Lung (tissue), 11 donors: ENCODE measurements at regions not wholly inside any gene's neighbourhood (a gene's known extent, or its start where the extent isn't known, plus 50 kb on each side); places are given as distances from the start of the nearest gene placed in this dataset.

ENCODE experiments used
- ATAC-seq: fragments of 200-7000 bp; cut with Tn5 transposase; one replicate; pipeline ENCODE4 v1.9.1; 2020; ENCODE audit warnings: moderate number of reproducible peaks; ENCODE audit not compliant: insufficient read depth, low FRiP score
- DNase-seq, 3 donors: peaks; one replicate each; pipeline ENCODE4 v3.0.0-alpha.2; 2013 to 2017
- H3K27ac ChIP-seq, 2 donors: one replicate each; pipeline ENCODE4 v1.5.1; 2013; ENCODE audit warnings: mild to moderate bottlenecking in 2 of 2, moderate library complexity in 2 of 2, control low read depth in 1 of 2, inconsistent platforms in 1 of 2, low read depth in 1 of 2, low read length in 1 of 2
- H3K27me3 ChIP-seq, 3 donors: one replicate each; pipeline ENCODE4 v1.5.1; 2013; ENCODE audit warnings: low read length in 2 of 3; ENCODE audit not compliant: control insufficient read depth in 3 of 3, insufficient read depth in 3 of 3
- H3K36me3 ChIP-seq, 4 donors: one replicate each; pipeline ENCODE4 v1.5.1; 2013; ENCODE audit warnings: low read length in 4 of 4, mild to moderate bottlenecking in 1 of 4, moderate library complexity in 1 of 4; ENCODE audit not compliant: control insufficient read depth in 4 of 4, insufficient read depth in 4 of 4
- H3K4me1 ChIP-seq, 5 donors: one replicate each; pipeline ENCODE4 v1.5.1; 2013; ENCODE audit warnings: low read length in 5 of 5, mild to moderate bottlenecking in 2 of 5, moderate library complexity in 1 of 5; ENCODE audit not compliant: control insufficient read depth in 5 of 5, insufficient read depth in 5 of 5
- H3K4me3 ChIP-seq: one replicate; pipeline ENCODE4 v1.5.1; 2013; ENCODE audit warnings: mild to moderate bottlenecking, control low read depth, moderate library complexity
- H3K9ac ChIP-seq, 2 donors: one replicate each; pipeline ENCODE4 v1.5.1; 2013; ENCODE audit warnings: low read length in 2 of 2, control low read depth in 1 of 2; ENCODE audit not compliant: insufficient read depth in 1 of 2
- H3K9me3 ChIP-seq, 4 donors: one replicate each; pipeline ENCODE4 v1.5.1; 2013; ENCODE audit warnings: low read length in 3 of 4, mild to moderate bottlenecking in 1 of 4, moderate library complexity in 1 of 4; ENCODE audit not compliant: control insufficient read depth in 4 of 4, insufficient read depth in 3 of 4
- WGBS, 2 donors: extraction: QIAGEN DNeasy Blood & Tissue Kit; methylation state at CpG; one replicate each; pipeline ENCODE4 v1.1.7; 2013; 5-methylcytosine and 5-hydroxymethylcytosine counted together
- TF ChIP-seq, protein P1 (sequence below): IDR thresholded peaks from 2 replicates; pipeline ENCODE4 v1.5.1; 2012; ENCODE audit warnings: mild to moderate bottlenecking; ENCODE audit errors: control extremely low read depth, extremely low read depth
- donor health status: control.
- donor health status: control.
- donor health status: Bipolar disorder and iron deficiency.
- donor health status: healthy.
- donor health status: DM: yes; HTN: yes; CAD: no.

- Histone ChIP-seq H3K27ac (no peak overlapping the region), H3K9me3 (no peaks in the 10 kb centered on the region), H3K4me1 (no peaks in the 10 kb centered on the region), H3K4me3 (no peak overlapping the region), H3K36me3 (no peaks in the 10 kb centered on the region), H3K9ac (no peak overlapping the region), H3K27me3 (no peaks in the 10 kb centered on the region)
- TF ChIP-seq, protein P1, sequence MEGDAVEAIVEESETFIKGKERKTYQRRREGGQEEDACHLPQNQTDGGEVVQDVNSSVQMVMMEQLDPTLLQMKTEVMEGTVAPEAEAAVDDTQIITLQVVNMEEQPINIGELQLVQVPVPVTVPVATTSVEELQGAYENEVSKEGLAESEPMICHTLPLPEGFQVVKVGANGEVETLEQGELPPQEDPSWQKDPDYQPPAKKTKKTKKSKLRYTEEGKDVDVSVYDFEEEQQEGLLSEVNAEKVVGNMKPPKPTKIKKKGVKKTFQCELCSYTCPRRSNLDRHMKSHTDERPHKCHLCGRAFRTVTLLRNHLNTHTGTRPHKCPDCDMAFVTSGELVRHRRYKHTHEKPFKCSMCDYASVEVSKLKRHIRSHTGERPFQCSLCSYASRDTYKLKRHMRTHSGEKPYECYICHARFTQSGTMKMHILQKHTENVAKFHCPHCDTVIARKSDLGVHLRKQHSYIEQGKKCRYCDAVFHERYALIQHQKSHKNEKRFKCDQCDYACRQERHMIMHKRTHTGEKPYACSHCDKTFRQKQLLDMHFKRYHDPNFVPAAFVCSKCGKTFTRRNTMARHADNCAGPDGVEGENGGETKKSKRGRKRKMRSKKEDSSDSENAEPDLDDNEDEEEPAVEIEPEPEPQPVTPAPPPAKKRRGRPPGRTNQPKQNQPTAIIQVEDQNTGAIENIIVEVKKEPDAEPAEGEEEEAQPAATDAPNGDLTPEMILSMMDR = no peak
- ATAC-seq = no peak
- no peak for DNase-seq
- 89 to 92% methylated on average over 3 of the region's 3 CpGs for WGBS, 2 donors
Observed at GRCh38 chr10:43715334-43715733, 66.7 kb upstream of the ZNF32 start.

DNA sequence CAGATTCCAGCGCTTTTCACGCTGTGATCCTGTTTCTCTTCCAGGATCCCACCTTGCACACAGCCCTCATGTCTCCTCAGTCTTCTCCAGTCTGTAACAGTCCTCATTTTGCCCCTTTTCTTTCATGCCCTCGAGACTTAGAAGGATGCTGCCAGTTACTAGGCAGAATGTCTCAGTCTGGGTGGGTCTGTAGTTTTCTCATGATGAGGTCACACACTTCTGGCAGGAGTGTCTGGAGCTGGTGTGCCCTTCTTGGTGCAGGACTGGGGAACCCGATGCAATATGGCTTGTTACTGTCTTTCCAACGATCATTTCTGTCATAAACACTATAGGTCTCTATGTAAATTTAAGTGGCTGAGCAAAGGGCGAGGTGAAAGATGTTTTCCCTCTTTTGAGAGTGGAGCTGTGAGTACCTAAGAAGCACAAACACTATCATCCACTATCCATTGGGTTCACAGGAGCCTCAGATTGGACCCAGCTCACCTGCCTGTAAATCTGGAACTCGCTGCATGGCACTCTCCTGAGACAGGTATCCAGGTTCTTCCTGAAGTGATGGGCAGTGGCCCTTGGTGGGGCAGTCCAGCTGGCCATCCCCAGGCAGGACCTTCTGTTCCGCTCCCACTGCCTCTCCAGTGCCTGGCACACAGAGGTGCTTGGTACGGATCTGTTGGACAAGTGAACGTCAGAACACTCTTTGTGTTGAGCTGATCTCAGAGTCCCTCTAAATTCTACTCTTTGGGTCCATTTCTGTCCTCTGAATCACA is 64.3 kb upstream of the ZNF32 start:
- no peak overlapping the region for H3K9ac ChIP-seq
- DNase-seq (no peak), ATAC-seq (no peak)
- peaks cover 0 to 5% (median 2%) of the 10 kb centered on the region in 5 donors for H3K4me1 ChIP-seq
- H3K36me3 ChIP-seq = no peaks in the 10 kb centered on the region
- TF ChIP-seq, protein P1 = no peak
- H3K4me3 ChIP-seq = no peak overlapping the region
- 87 to 90% methylated on average over 10 of the region's 10 CpGs for WGBS, 2 donors
- H3K27ac ChIP-seq = no peak overlapping the region
- H3K9me3 ChIP-seq = no peaks in the 10 kb centered on the region
- H3K27me3 ChIP-seq = no peaks in the 10 kb centered on the region

GRCh38 chr10:43710772-43711471 is 62.2 kb upstream of the ZNF32 start:
- Histone ChIP-seq H3K9me3 (no peaks in the 10 kb centered on the region), H3K36me3 (no peaks in the 10 kb centered on the region), H3K27ac (no peak overlapping the region), H3K4me1 (peaks cover 0 to 5% (median 3%) of the 10 kb centered on the region in 5 donors), H3K4me3 (no peak overlapping the region), H3K9ac (no peak overlapping the region), H3K27me3 (no peaks in the 10 kb centered on the region)
- ATAC-seq (no peak), DNase-seq (no peak)
- TF ChIP-seq, protein P1 = no peak
- WGBS, 2 donors = 92 to 95% methylated on average over 7 of the region's 7 CpGs
